A549 (cell line): ENCODE measurements at regions not wholly inside any gene's neighbourhood (a gene's known extent, or its start where the extent isn't known, plus 50 kb on each side); places are given as distances from the start of the nearest gene placed in this dataset.
"Not testable (repeated sequence)": the region's sequence is repeated elsewhere in the genome, so short reads cannot be mapped to it uniquely, and the experiment has no call there.

Source experiments
- CEBPB ChIP-seq, 2 experiments: fragments of >200 bp in 1 of 2; sonication (Bioruptor Twin) in 1 of 2; formaldehyde crosslinking in 1 of 2; IDR thresholded peaks; 2 replicates each; pipeline ENCODE4 v1.6.1; 2012 to 2016
- CHD4 ChIP-seq: fragments of 200-600 bp; sonication (generic); IDR thresholded peaks from 2 replicates; pipeline ENCODE4 v1.6.1; 2016; ENCODE audit warnings: antibody characterized with exemption, mild to moderate bottlenecking, borderline replicate concordance
- EP300 ChIP-seq, 2 experiments: fragments of >200 bp; sonication (Bioruptor Twin); formaldehyde crosslinking; IDR thresholded peaks; 2 replicates in 1 of 2; 3 replicates in 1 of 2; pipeline ENCODE4 v1.6.1; 2016 to 2017
- JUN ChIP-seq, 2 experiments: fragments of >200 bp; sonication (Bioruptor Twin); formaldehyde crosslinking; IDR thresholded peaks; 2 replicates in 1 of 2; 3 replicates in 1 of 2; pipeline ENCODE4 v1.6.1; 2016 to 2017
- KDM5A ChIP-seq: fragments of 200-600 bp; sonication (generic); IDR thresholded peaks from 2 replicates; pipeline ENCODE4 v1.6.1; 2016; ENCODE audit warnings: antibody characterized with exemption, mild to moderate bottlenecking
- MAZ ChIP-seq: fragments of 150-350 bp; IDR thresholded peaks from 2 replicates; pipeline ENCODE4 v1.6.1; 2014; ENCODE audit warnings: antibody characterized with exemption, low read depth, low read length, borderline replicate concordance
- PBX3 ChIP-seq: IDR thresholded peaks from 2 replicates; pipeline ENCODE4 v1.6.1; 2012
- POLR2A ChIP-seq: IDR thresholded peaks from 2 replicates; pipeline ENCODE4 v1.6.1; 2012; ENCODE audit warnings: mild to moderate bottlenecking, low read length
- POLR2AphosphoS2 ChIP-seq: conservative IDR thresholded peaks from 2 replicates; pipeline ENCODE4 v1.6.1; 2012; ENCODE audit warnings: low read length, improper control_type of control experiment, inconsistent platforms
- RAD21 ChIP-seq, 2 experiments: fragments of >200 bp in 1 of 2; sonication (Bioruptor Twin) in 1 of 2; formaldehyde crosslinking in 1 of 2; IDR thresholded peaks in 1 of 2; conservative IDR thresholded peaks in 1 of 2; 2 replicates in 1 of 2; 3 replicates in 1 of 2; pipeline ENCODE4 v1.6.1; 2012 to 2018; ENCODE audit warnings: inconsistent platforms in 1 of 2
- ZFP36 ChIP-seq: fragments of 450-650 bp; IDR thresholded peaks from 2 replicates; pipeline ENCODE4 v1.6.1; 2014; ENCODE audit warnings: borderline replicate concordance; ENCODE audit not compliant: partially characterized antibody
- TF ChIP-seq, protein P1 (sequence below): fragments of >200 bp; sonication (Bioruptor Twin); formaldehyde crosslinking; IDR thresholded peaks from 3 replicates; pipeline ENCODE4 v1.5.1; 2016

DNA sequence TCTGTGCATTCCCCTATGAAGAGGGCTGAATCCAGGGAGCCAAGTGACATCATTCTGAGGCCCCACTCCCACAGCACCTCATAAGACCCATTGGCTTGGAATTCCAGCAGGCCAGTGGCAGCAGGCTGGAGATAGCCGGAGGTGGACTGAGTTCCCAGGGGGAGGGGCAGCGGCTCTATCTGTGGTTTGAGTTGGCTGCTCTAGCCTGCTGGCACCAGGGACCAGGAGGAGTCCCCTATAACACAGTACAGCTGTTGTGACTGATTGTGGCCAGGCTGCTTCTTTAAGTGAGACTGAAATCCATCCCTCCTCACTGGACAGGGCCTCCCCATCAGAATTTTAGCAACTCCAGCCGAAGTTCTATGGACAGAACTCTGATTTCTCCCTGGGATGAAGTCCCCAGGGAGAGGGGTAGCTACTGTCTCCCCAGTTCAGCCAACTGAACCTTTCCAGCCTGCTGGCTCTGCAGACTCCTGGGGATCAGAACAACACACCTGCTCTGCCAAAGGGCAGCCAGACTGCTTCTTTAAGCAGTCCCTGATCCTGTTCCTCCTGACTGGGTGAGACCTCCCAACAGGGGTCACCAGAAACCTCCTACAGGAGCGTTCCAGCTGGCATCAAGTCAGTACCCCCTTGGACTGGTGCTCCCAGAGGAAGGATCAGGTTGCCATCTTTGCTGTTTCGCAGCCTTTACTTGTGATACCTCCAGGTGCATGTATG is 4214.8 kb upstream of the OR11H1 start:
- TF ChIP-seq, protein P1, sequence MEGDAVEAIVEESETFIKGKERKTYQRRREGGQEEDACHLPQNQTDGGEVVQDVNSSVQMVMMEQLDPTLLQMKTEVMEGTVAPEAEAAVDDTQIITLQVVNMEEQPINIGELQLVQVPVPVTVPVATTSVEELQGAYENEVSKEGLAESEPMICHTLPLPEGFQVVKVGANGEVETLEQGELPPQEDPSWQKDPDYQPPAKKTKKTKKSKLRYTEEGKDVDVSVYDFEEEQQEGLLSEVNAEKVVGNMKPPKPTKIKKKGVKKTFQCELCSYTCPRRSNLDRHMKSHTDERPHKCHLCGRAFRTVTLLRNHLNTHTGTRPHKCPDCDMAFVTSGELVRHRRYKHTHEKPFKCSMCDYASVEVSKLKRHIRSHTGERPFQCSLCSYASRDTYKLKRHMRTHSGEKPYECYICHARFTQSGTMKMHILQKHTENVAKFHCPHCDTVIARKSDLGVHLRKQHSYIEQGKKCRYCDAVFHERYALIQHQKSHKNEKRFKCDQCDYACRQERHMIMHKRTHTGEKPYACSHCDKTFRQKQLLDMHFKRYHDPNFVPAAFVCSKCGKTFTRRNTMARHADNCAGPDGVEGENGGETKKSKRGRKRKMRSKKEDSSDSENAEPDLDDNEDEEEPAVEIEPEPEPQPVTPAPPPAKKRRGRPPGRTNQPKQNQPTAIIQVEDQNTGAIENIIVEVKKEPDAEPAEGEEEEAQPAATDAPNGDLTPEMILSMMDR: not testable (repeated sequence)
- TF ChIP-seq PBX3; CEBPB (IDR thresholded peaks at IDR 0.05); EP300 (IDR thresholded peaks at IDR 0.05); JUN (IDR thresholded peaks at IDR 0.05); RAD21 (conservative IDR thresholded peaks at IDR 0.05 in 1 of 2, IDR thresholded peaks at IDR 0.05 in 1 of 2); POLR2AphosphoS2; CHD4; POLR2A; KDM5A; MAZ; ZFP36: not testable (repeated sequence)
